ENCODE measurements at regions not wholly inside any gene's neighbourhood (a gene's known extent, or its start where the extent isn't known, plus 50 kb on each side); places are given as distances from the start of the nearest gene placed in this dataset.
"Not testable (repeated sequence)": the region's sequence is repeated elsewhere in the genome, so short reads cannot be mapped to it uniquely, and the experiment has no call there.

GRCh38 chr1:83214317-83214716 lies 784.6 kb downstream of the TTLL7 start:
- not testable (repeated sequence) for DNase-seq

- DNase-seq: not testable (repeated sequence)
Measured at GRCh38 chr1:83213648-83214047, 785.3 kb downstream of the TTLL7 start.

- DNase-seq: not testable (repeated sequence)
Measured at GRCh38 chr1:83212033-83212432, 786.9 kb downstream of the TTLL7 start.

GRCh38 chr1:83208540-83208939 lies 790.4 kb downstream of the TTLL7 start:
- not testable (repeated sequence) for DNase-seq

- not testable (repeated sequence) for DNase-seq
Measured at GRCh38 chr1:83194610-83195009, 804.3 kb downstream of the TTLL7 start.

GRCh38 chr1:83182033-83182728 lies 816.8 kb downstream of the TTLL7 start:
- not testable (repeated sequence) for DNase-seq

- DNase-seq: not testable (repeated sequence)
Measured at GRCh38 chr1:83180621-83181020, 818.3 kb downstream of the TTLL7 start.

GRCh38 chr1:83167634-83168033 lies 831.3 kb downstream of the TTLL7 start:
- not testable (repeated sequence) for DNase-seq

- not testable (repeated sequence) for DNase-seq
Measured at GRCh38 chr1:83163879-83164475, 835.0 kb downstream of the TTLL7 start.

- not testable (repeated sequence) for DNase-seq
Measured at GRCh38 chr1:83158924-83159323, 840.0 kb downstream of the TTLL7 start.

- not testable (repeated sequence) for DNase-seq
Measured at GRCh38 chr1:83154306-83154705, 844.6 kb downstream of the TTLL7 start.

GRCh38 chr1:83151167-83151898 lies 847.6 kb downstream of the TTLL7 start:
- DNase-seq: not testable (repeated sequence)

GRCh38 chr1:83150479-83150878 lies 848.5 kb downstream of the TTLL7 start:
- DNase-seq: not testable (repeated sequence)

GRCh38 chr1:83145820-83146219 lies 853.1 kb downstream of the TTLL7 start:
- not testable (repeated sequence) for DNase-seq

- DNase-seq: not testable (repeated sequence)
Measured at GRCh38 chr1:83142802-83143201, 856.1 kb downstream of the TTLL7 start.

GRCh38 chr1:83135524-83136157 lies 863.3 kb downstream of the TTLL7 start:
- DNase-seq: not testable (repeated sequence)

- not testable (repeated sequence) for DNase-seq
Measured at GRCh38 chr1:83134322-83135014, 864.5 kb downstream of the TTLL7 start.

GRCh38 chr1:83131692-83131955 lies 867.3 kb downstream of the TTLL7 start:
- no peak for DNase-seq

- DNase-seq: no peak
Measured at GRCh38 chr1:83130886-83131691, 867.8 kb downstream of the TTLL7 start.

GRCh38 chr1:83129107-83129506 lies 869.8 kb downstream of the TTLL7 start:
- DNase-seq: no peak

- no peak for DNase-seq
Measured at GRCh38 chr1:83125456-83125855, 873.5 kb downstream of the TTLL7 start.

- no peak for DNase-seq
Measured at GRCh38 chr1:83123019-83123418, 875.9 kb downstream of the TTLL7 start.

Data from NCI-H2171 treated with DMSO at 0.1 percent for 48 hours (cell line).